Loucy (cell line): ENCODE measurements at regions not wholly inside any gene's neighbourhood (a gene's known extent, or its start where the extent isn't known, plus 50 kb on each side); places are given as distances from the start of the nearest gene placed in this dataset.

Source experiments
- CTCF ChIP-seq: fragments of 200-600 bp; sonication (generic); conservative IDR thresholded peaks from 2 replicates; pipeline ENCODE4 v1.5.1; 2014; ENCODE audit warnings: mild to moderate bottlenecking, antibody characterized with exemption, low read length
- EZH2phosphoT487 ChIP-seq: fragments of 200-600 bp; IDR thresholded peaks from 2 replicates; pipeline ENCODE4 v1.6.1; 2018; ENCODE audit warnings: antibody characterized with exemption, mild to moderate bottlenecking, moderate library complexity, borderline replicate concordance

GRCh38 chr13:53158201-53158600 lies 129.6 kb downstream of the OLFM4 start:
- TF ChIP-seq CTCF, result no peak
- TF ChIP-seq EZH2phosphoT487, result no peak
